Uterus (tissue), 2 donors: ENCODE measurements at regions not wholly inside any gene's neighbourhood (a gene's known extent, or its start where the extent isn't known, plus 50 kb on each side); places are given as distances from the start of the nearest gene placed in this dataset.

Experiments
- CTCF ChIP-seq, 4 experiments: fragments of 200-600 bp in 2 of 4; fragments of 450-650 bp in 2 of 4; sonication (generic) in 2 of 4; IDR thresholded peaks; one replicate each; pipeline ENCODE4 v1.5.1; 2016 to 2019; ENCODE audit warnings: antibody characterized with exemption in 4 of 4, mild to moderate bottlenecking in 2 of 4, moderate library complexity in 1 of 4
- POLR2A ChIP-seq, 2 donors: fragments of 450-650 bp; IDR thresholded peaks; one replicate each; pipeline ENCODE4 v1.6.1; 2016; ENCODE audit warnings: antibody characterized with exemption in 2 of 2, mild to moderate bottlenecking in 1 of 2, moderate library complexity in 1 of 2

- TF ChIP-seq POLR2A (IDR thresholded peaks at IDR 0.05): no peak
- TF ChIP-seq CTCF (IDR thresholded peaks at IDR 0.05): no peak
These were observed 764.1 kb upstream of the TENM3 start for GRCh38 chr4:181479141-181479540.
